Kidney (tissue), 13 donors: ENCODE measurements at regions not wholly inside any gene's neighbourhood (a gene's known extent, or its start where the extent isn't known, plus 50 kb on each side); places are given as distances from the start of the nearest gene placed in this dataset.

ENCODE experiments used
- DNase-seq, 5 donors: peaks; one replicate each; pipeline ENCODE4 v3.0.0-alpha.2; 2013 to 2020
- FAIRE-seq: peaks from 2 replicates; lab custom pipeline; 2012; peaks lifted over from hg19 to GRCh38; lab: Jason Lieb, UNC
- H3K27ac ChIP-seq, 2 donors: one replicate each; pipeline ENCODE4 v1.7.0; 2013; ENCODE audit warnings: low read depth in 2 of 2, low read length in 2 of 2, inconsistent platforms in 1 of 2
- H3K27me3 ChIP-seq: one replicate; pipeline ENCODE4 v1.7.1; 2013; ENCODE audit warnings: low read length, inconsistent platforms; ENCODE audit not compliant: control insufficient read depth, insufficient read depth
- H3K36me3 ChIP-seq, 3 donors: one replicate each; pipeline versions ENCODE4 v1.7.0 to v1.7.1; 2013; ENCODE audit warnings: low read length in 3 of 3, control low read depth in 1 of 3, inconsistent platforms in 1 of 3; ENCODE audit not compliant: insufficient read depth in 3 of 3, control insufficient read depth in 2 of 3
- H3K4me1 ChIP-seq, 3 donors: one replicate each; pipeline versions ENCODE4 v1.7.0 to v1.7.1; 2013; ENCODE audit warnings: low read length in 3 of 3, inconsistent platforms in 1 of 3, low read depth in 1 of 3; ENCODE audit not compliant: control insufficient read depth in 2 of 3, insufficient read depth in 2 of 3
- H3K4me3 ChIP-seq, 3 donors: one replicate each; pipeline versions ENCODE4 v1.7.0 to v1.8.1; 2013; ENCODE audit warnings: low read length in 3 of 3, control low read depth in 1 of 3, inconsistent platforms in 1 of 3
- H3K9ac ChIP-seq, 3 donors: one replicate each; pipeline versions ENCODE4 v1.7.0 to v1.7.1; 2013; ENCODE audit warnings: low read length in 3 of 3, control low read depth in 1 of 3, inconsistent platforms in 1 of 3
- H3K9me3 ChIP-seq, 3 donors: one replicate each; pipeline versions ENCODE4 v1.7.0 to v1.7.1; 2013; ENCODE audit warnings: low read length in 3 of 3, control low read depth in 1 of 3, inconsistent platforms in 1 of 3; ENCODE audit not compliant: control insufficient read depth in 2 of 3, insufficient read depth in 1 of 3
- CTCF ChIP-seq: IDR thresholded peaks from 3 replicates; pipeline ENCODE4 v1.5.1; 2012; ENCODE audit warnings: mild to moderate bottlenecking, moderate library complexity, borderline replicate concordance; ENCODE audit not compliant: insufficient read depth; ENCODE audit errors: extremely low read depth
- intact Hi-C: fragments of 100-400 bp; cut with DNase I; formaldehyde crosslinking; loops from one replicate; pipeline ENCODE4 v1.11.1; 2022
- donor health status: control.
- donor health status: control.
- donor health status: control.
- donor health status: control.
- donor health status: control.
- donor health status: DM: yes; HTN: yes; CAD: no.
- donor health status: Normal renal cell carcinoma (clear cell type).

DNA sequence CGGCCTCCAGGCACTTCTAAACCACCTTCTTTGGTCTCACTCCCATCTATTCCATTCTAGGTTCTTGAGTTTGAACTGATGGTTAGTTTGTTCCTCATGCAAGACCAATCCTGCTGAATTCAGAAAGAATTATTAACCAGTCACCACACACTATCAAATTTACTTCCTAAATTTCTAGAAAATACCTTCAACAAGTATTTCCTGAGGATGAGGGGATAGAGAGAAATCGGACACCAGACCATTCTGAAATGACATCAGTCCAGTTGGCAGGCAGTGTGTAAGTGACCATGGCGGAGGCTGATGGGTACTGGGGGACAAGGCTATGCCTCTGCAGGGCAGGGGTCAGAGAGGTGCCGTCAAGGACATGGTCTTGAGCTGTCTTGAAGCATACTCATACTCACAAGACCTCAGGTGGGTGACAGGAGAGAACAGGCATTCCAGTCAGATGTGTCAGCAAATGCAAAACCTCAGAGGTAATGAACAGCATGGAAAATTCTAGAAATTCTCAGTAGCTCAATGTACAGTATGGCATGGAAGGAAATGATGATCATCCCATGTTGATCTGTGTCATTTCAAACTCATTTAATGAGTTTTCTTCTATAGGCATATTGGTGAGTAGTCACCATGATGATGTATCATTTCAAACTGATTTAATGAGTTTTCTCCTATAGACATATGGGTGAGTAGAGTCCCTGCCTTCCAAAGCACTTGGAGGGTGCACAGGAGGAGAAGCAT is 119.6 kb downstream of the DDX1 start:
- H3K9me3 ChIP-seq, result no peaks in the 10 kb centered on the region
- intact Hi-C loops, result no loop called here
- FAIRE-seq (no peak), DNase-seq (no peak)
- H3K9ac ChIP-seq, result no peak overlapping the region
- H3K4me3 ChIP-seq, result no peak overlapping the region
- H3K27ac ChIP-seq, result no peak overlapping the region
- H3K27me3 ChIP-seq, result no peaks in the 10 kb centered on the region
- no peaks in the 10 kb centered on the region for H3K36me3 ChIP-seq
- TF ChIP-seq CTCF, result no peak
- no peaks in the 10 kb centered on the region for H3K4me1 ChIP-seq

DNA sequence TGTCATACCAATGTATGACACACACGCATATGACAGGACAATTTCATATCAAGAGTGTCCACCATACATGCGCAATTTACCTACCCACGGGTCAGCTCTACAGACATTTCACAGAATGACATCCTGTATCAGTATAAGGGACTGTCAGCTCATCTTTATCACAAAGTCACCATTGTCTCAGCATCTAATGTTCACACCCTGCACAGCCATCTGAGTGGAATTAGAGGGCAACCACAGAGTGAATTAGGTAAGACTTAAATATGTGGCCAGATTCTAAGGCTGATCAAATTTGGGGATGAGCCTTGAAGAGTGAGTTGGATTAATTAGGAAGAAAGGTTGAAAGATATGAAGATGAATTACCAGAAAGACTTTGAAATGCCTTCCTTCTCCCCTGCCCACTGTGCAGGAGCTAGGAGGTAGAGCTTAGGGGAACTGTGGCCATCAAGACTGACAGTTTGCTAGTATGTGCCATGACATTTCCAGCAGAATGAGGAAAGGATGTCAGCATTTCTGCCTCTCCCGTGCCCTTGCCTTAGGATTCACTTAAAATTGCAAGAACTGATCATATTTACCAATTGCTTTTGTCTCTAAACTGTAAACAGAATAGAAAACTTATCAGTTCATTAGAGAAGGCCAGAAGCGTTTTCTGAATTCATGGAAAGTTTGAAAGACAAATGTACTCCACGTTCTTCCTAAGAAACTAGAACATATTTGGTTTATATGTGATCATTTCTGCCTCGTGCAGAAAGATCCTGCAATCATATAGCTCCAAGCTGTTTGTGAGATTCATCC is 121.1 kb downstream of the DDX1 start:
- Histone ChIP-seq H3K9me3 (no peaks in the 10 kb centered on the region), H3K27me3 (no peaks in the 10 kb centered on the region), H3K4me1 (no peaks in the 10 kb centered on the region), H3K27ac (no peak overlapping the region), H3K36me3 (no peaks in the 10 kb centered on the region), H3K9ac (no peak overlapping the region), H3K4me3 (no peak overlapping the region)
- intact Hi-C loops, result no loop called here
- FAIRE-seq (no peak), DNase-seq (no peak)
- TF ChIP-seq CTCF, result no peak

DNA sequence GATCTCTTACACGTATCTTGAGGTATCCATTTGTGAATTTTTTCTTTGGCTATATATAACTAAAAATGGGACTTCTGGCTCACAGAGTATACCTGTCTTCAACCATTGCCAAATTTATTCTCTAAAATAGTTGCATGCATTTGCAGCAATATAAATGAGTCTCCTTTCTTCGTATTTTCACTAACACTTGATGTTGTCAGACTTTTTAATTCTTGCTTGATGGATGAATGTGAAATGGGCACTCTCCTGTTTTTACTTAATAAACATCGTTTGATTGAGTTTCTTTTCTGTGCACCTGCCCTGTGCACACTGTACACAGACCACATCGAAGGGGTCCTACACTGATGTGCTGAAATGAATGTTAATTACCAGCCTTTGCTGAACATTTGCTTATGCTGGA is 121.8 kb downstream of the DDX1 start:
- H3K4me3 ChIP-seq, result no peak overlapping the region
- H3K27ac ChIP-seq, result no peak overlapping the region
- no peaks in the 10 kb centered on the region for H3K36me3 ChIP-seq
- no peak for TF ChIP-seq CTCF
- no peak overlapping the region for H3K9ac ChIP-seq
- H3K9me3 ChIP-seq, result no peaks in the 10 kb centered on the region
- intact Hi-C loops, result no loop called here
- FAIRE-seq (no peak), DNase-seq (no peak)
- H3K4me1 ChIP-seq, result no peaks in the 10 kb centered on the region
- H3K27me3 ChIP-seq, result no peaks in the 10 kb centered on the region
